AG10803 (cell line): ENCODE measurements at regions not wholly inside any gene's neighbourhood (a gene's known extent, or its start where the extent isn't known, plus 50 kb on each side); places are given as distances from the start of the nearest gene placed in this dataset.

Experiments
- DNase-seq: peaks from one replicate; pipeline ENCODE4 v3.0.0; 2010; ENCODE audit warnings: low read depth
- H3K4me3 ChIP-seq: 2 replicates; pipeline ENCODE4 v1.5.1; 2011; ENCODE audit warnings: mild to moderate bottlenecking, low read length, control low read depth
- TF ChIP-seq, protein P1 (sequence below): conservative IDR thresholded peaks from 2 replicates; pipeline ENCODE4 v1.5.1; 2011; ENCODE audit warnings: mild to moderate bottlenecking, low read length, control low read depth, inconsistent platforms

DNA sequence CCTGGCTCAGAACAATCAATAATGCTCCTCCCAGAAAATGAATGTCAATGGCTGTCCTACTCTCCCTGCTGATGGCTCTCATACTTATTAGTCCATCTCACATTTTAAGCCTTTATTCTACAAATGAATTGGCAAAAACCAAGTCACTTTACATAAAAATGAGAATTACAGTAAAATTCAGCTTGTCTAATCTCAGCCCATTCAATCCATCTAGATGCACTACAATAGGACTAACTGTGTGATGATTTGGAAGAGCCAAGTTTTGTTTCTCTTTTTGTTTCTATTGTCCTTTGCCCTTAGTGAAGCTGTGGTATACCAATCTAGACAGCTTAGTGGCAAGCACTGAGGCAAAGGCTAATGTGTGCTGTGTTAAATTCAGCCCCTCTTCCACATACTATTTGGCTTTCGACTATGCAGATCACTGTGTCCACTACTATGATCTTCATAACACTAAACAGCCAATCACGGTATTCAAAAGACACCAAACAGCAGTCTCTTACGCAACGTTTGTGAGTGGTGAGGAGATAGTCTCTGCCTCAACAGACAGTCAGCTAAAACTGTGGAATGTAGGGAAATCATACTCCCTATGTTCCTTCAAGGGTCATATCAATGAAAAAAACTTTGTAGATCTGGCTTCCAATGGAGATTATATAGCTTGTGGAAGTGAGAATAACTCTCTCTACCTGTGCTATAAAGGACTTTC is 140.8 kb upstream of the ZNF462 start:
- TF ChIP-seq, protein P1, sequence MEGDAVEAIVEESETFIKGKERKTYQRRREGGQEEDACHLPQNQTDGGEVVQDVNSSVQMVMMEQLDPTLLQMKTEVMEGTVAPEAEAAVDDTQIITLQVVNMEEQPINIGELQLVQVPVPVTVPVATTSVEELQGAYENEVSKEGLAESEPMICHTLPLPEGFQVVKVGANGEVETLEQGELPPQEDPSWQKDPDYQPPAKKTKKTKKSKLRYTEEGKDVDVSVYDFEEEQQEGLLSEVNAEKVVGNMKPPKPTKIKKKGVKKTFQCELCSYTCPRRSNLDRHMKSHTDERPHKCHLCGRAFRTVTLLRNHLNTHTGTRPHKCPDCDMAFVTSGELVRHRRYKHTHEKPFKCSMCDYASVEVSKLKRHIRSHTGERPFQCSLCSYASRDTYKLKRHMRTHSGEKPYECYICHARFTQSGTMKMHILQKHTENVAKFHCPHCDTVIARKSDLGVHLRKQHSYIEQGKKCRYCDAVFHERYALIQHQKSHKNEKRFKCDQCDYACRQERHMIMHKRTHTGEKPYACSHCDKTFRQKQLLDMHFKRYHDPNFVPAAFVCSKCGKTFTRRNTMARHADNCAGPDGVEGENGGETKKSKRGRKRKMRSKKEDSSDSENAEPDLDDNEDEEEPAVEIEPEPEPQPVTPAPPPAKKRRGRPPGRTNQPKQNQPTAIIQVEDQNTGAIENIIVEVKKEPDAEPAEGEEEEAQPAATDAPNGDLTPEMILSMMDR, result no peak
- no peak overlapping the region for H3K4me3 ChIP-seq
- no peak for DNase-seq

DNA sequence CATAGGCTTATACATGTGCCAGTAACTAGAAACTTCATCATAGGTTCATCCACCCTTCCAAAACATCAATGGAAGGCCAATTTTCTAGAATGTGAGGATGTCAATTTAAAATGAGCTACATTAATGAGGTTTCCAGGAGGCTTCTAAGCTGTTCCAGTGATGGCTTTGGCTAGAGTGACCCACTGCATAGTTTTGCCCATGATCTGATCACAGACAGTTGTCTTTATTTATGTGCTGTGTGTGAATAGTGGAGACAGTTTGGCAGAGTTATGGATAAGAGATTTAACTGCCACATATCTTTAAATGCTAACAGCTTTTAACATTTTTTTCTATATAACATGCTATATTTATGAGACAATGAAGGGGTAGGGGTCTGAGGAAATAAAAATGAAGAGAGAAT is 139.0 kb upstream of the ZNF462 start:
- H3K4me3 ChIP-seq, result no peak overlapping the region
- TF ChIP-seq, protein P1, result no peak
- no peak for DNase-seq

DNA sequence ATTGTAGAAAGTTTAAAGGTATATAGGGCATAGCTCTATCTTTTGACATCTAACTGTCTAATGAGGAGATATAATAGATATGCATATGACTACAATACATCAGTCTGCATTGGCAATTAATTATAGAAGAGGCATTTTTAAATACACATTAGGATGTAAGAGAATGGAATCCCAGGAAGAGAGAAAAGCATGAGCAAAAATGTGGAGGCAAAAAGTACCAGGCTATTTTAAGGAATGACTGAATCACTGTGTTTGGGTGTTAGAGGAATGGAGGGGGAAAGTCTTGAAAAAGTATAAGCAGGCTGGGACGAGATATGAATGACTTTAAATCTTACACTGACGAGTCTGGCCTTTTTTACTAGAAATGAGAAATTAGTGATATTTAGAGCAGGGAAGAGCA is 138.4 kb upstream of the ZNF462 start:
- no peak for DNase-seq
- TF ChIP-seq, protein P1, result no peak
- no peak overlapping the region for H3K4me3 ChIP-seq

DNA sequence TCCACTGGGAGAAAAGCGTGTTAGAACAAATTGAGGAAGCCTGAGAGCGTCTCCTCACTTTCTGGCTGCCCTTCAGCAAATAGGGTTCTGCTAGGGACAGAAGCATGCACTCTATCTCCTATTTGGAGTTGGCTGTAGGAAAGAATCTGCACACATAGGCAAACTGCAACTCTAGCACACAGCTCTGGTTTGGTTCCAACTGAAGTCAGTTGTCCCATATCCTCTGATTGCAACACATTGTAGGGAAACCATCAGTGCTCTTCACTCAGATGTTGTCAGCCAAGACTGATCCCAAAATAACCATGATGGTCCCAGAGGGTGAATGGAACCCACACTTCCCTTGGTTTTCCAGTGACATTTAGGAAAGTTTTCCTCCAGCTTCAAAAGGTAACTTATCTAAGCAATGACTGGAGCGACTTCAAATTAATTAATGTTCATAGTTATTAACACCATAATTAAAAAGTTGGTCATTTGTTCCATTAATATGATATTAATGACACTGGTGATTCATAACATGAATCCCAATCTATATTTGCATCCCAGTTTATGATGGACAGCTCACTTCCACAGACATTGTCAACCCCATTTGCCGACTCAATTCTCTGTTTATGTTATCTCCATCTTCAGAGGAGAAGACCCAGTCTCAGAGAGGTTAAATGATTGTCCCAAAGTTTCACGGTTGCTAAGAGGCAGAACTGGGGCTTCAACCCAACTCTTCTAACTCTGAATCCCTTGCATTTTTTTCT is 136.7 kb upstream of the ZNF462 start:
- no peak for DNase-seq
- H3K4me3 ChIP-seq, result no peak overlapping the region
- TF ChIP-seq, protein P1, result no peak

DNA sequence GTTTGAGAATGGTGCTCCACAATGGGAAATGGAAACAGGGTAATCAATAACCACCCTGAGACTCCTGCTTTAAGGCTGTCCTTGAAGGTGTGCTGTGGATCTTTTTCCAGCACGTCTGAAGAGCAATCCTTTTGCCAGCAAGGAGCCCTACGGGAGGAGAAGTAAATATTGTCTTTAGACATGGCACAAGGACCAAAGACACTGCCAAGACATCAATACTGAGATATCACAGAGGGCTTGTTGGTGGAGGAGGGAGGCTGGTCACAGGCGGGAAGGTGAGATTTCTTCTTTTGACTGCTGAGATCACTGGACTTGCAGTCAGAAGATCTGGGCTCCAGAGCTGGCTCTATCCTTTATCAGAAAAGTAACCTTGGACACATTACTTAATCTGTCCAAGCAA is 135.0 kb upstream of the ZNF462 start:
- H3K4me3 ChIP-seq, result no peak overlapping the region
- no peak for DNase-seq
- TF ChIP-seq, protein P1, result no peak

DNA sequence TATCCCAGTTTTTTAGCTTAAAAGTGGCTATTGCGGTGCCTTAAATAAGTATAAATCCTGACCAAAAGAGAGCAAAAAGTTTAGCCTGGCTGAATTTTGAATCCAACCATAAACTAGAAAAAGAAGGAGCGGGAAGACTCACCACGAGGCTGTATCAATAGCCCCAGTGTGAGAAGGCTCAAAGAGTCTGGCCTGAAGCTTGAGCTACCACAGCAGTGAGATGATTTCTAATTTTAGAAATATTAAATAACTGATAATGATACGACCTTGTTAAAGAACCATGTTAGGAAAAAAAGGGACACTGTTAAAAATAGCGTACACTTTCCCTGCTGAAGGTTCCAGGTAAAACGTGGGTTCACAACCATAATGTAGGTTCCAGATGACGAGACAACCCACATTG is 134.1 kb upstream of the ZNF462 start:
- no peak overlapping the region for H3K4me3 ChIP-seq
- TF ChIP-seq, protein P1, result no peak
- no peak for DNase-seq

DNA sequence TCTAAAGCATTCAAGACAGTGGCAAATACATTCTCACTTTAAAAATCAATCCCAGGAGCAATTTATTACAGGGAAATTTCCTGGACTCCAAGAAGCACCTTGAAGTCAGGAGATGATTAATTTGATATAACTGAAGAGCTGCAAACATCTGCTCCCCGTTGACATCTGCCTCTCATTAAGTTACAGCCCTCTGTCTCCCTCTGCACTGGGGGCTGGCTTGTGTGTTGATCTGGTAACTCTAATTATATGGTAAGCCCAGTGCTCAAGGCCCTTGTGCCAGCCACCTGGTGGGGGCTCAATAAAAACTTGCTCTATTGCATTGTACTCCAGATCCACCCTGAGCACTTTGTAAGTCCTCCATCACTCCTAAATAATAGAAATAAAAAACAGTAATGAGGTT is 131.1 kb upstream of the ZNF462 start:
- DNase-seq, result no peak
- H3K4me3 ChIP-seq, result no peak overlapping the region
- TF ChIP-seq, protein P1, result no peak
